HEK293 (cell line): ENCODE measurements at regions not wholly inside any gene's neighbourhood (a gene's known extent, or its start where the extent isn't known, plus 50 kb on each side); places are given as distances from the start of the nearest gene placed in this dataset.

Experiments used
- CTCF ChIA-PET: fragments of 350-600 bp; formaldehyde crosslinking; extraction: SDS; loops from one replicate; lab custom pipeline; 2021; ENCODE audit warnings: antibody characterized with exemption; lab: Yijun Ruan, JAX
- POLR2A ChIA-PET: fragments of 300-600 bp; formaldehyde crosslinking; extraction: SDS; loops from one replicate; lab custom pipeline; 2020; ENCODE audit warnings: antibody characterized with exemption, inconsistent platforms; lab: Yijun Ruan, JAX
- H3K27ac ChIP-seq: fragments of 200-500 bp; sonication (Bioruptor generic); 2 replicates; pipeline ENCODE4 v1.5.1; 2014; ENCODE audit warnings: low read depth, low read length, control low read depth, inconsistent platforms; ENCODE audit errors: extremely low read depth
- H3K36me3 ChIP-seq, 2 experiments: fragments of 200-500 bp in 1 of 2; sonication (Bioruptor generic) in 1 of 2; 1 replicate in 1 of 2; 2 replicates in 1 of 2; pipeline ENCODE4 v1.5.1; 2014 to 2017; ENCODE audit warnings: inconsistent platforms in 2 of 2, low read length in 2 of 2; ENCODE audit not compliant: control insufficient read depth in 2 of 2, insufficient read depth in 1 of 2
- H3K4me1 ChIP-seq: fragments of 200-500 bp; sonication (Bioruptor generic); 2 replicates; pipeline ENCODE4 v1.5.1; 2014; ENCODE audit warnings: mild to moderate bottlenecking, low read length, inconsistent platforms; ENCODE audit not compliant: control insufficient read depth, insufficient read depth
- H3K4me3 ChIP-seq: 2 replicates; pipeline ENCODE4 v1.5.1; 2011; ENCODE audit warnings: low read depth, mild to moderate bottlenecking, control low read depth, low read length, moderate library complexity
- H3K9me3 ChIP-seq: fragments of 200-500 bp; sonication (Bioruptor generic); 2 replicates; pipeline ENCODE4 v1.5.1; 2014; ENCODE audit warnings: low read depth, low read length, inconsistent platforms; ENCODE audit not compliant: control insufficient read depth, insufficient read depth
- FEZF1 ChIP-seq: fragments of 450-650 bp; formaldehyde crosslinking; IDR thresholded peaks from 2 replicates; pipeline ENCODE4 v1.5.1; 2016; ENCODE audit warnings: missing biosample characterization, missing genetic modification characterization
- GLI4 ChIP-seq: fragments of 450-650 bp; formaldehyde crosslinking; IDR thresholded peaks from 2 replicates; pipeline ENCODE4 v1.5.1; 2016; ENCODE audit warnings: missing biosample characterization, missing genetic modification characterization
- HOXD13 ChIP-seq: sonication (generic); formaldehyde crosslinking; IDR thresholded peaks from 2 replicates; pipeline ENCODE4 v1.8.0; 2022; ENCODE audit warnings: missing genetic modification reagents, borderline replicate concordance
- KLF1 ChIP-seq: fragments of 450-650 bp; formaldehyde crosslinking; IDR thresholded peaks from 2 replicates; pipeline ENCODE4 v1.5.1; 2016; ENCODE audit warnings: missing biosample characterization, missing genetic modification characterization
- MYNN ChIP-seq: fragments of 450-650 bp; formaldehyde crosslinking; IDR thresholded peaks from 2 replicates; pipeline ENCODE4 v1.5.1; 2016; ENCODE audit warnings: missing biosample characterization, missing genetic modification characterization, borderline replicate concordance
- SCRT1 ChIP-seq: fragments of 450-650 bp; formaldehyde crosslinking; IDR thresholded peaks from 2 replicates; pipeline ENCODE4 v1.5.1; 2016; ENCODE audit warnings: missing biosample characterization, missing genetic modification characterization, borderline replicate concordance
- SP2 ChIP-seq: fragments of 450-650 bp; formaldehyde crosslinking; IDR thresholded peaks from 2 replicates; pipeline ENCODE4 v1.5.1; 2016; ENCODE audit warnings: missing biosample characterization, missing genetic modification characterization
- SP7 ChIP-seq: fragments of 450-650 bp; formaldehyde crosslinking; IDR thresholded peaks from 2 replicates; pipeline ENCODE4 v1.5.1; 2016; ENCODE audit warnings: missing biosample characterization, missing genetic modification characterization
- ZBTB21 ChIP-seq: fragments of 450-650 bp; formaldehyde crosslinking; IDR thresholded peaks from 2 replicates; pipeline ENCODE4 v1.5.1; 2017; ENCODE audit warnings: missing biosample characterization, missing genetic modification characterization
- ZFP41 ChIP-seq: fragments of 450-650 bp; formaldehyde crosslinking; IDR thresholded peaks from 2 replicates; pipeline ENCODE4 v1.5.1; 2016; ENCODE audit warnings: missing biosample characterization, missing genetic modification characterization, borderline replicate concordance
- ZNF114 ChIP-seq: fragments of 450-650 bp; formaldehyde crosslinking; IDR thresholded peaks from 2 replicates; pipeline ENCODE4 v1.5.0; 2017; ENCODE audit warnings: missing biosample characterization, missing genetic modification characterization
- ZNF169 ChIP-seq: fragments of 450-650 bp; formaldehyde crosslinking; IDR thresholded peaks from 2 replicates; pipeline ENCODE4 v1.5.1; 2016; ENCODE audit warnings: missing biosample characterization, missing genetic modification characterization
- ZNF2 ChIP-seq: fragments of 450-650 bp; formaldehyde crosslinking; IDR thresholded peaks from 2 replicates; pipeline ENCODE4 v1.5.1; 2016; ENCODE audit warnings: missing biosample characterization, missing genetic modification characterization
- ZNF274 ChIP-seq, 2 experiments: fragments of 200-500 bp in 1 of 2; fragments of 450-650 bp in 1 of 2; sonication (Bioruptor generic) in 1 of 2; formaldehyde crosslinking in 1 of 2; IDR thresholded peaks; 2 replicates each; pipeline versions ENCODE4 v1.5.1 to v1.6.1; 2014 to 2016; ENCODE audit warnings: borderline replicate concordance in 1 of 2, inconsistent platforms in 1 of 2, low read length in 1 of 2, missing biosample characterization in 1 of 2, missing genetic modification characterization in 1 of 2
- ZNF324 ChIP-seq: fragments of 450-650 bp; formaldehyde crosslinking; IDR thresholded peaks from 2 replicates; pipeline ENCODE4 v1.5.1; 2016; ENCODE audit warnings: missing biosample characterization, missing genetic modification characterization
- ZNF350 ChIP-seq: fragments of 450-650 bp; formaldehyde crosslinking; IDR thresholded peaks from 2 replicates; pipeline ENCODE4 v1.5.0; 2017; ENCODE audit warnings: missing biosample characterization, mild to moderate bottlenecking, missing genetic modification characterization
- ZNF366 ChIP-seq: fragments of 450-650 bp; formaldehyde crosslinking; conservative IDR thresholded peaks from 2 replicates; pipeline ENCODE4 v1.5.1; 2016; ENCODE audit warnings: missing biosample characterization, missing genetic modification characterization
- ZNF423 ChIP-seq: fragments of 450-650 bp; formaldehyde crosslinking; IDR thresholded peaks from 2 replicates; pipeline ENCODE4 v1.5.1; 2016; ENCODE audit warnings: missing biosample characterization, missing genetic modification characterization
- ZNF433 ChIP-seq: fragments of 450-650 bp; formaldehyde crosslinking; IDR thresholded peaks from 2 replicates; pipeline ENCODE4 v1.5.1; 2016; ENCODE audit warnings: missing biosample characterization, missing genetic modification characterization, low read depth
- ZNF48 ChIP-seq: fragments of 450-650 bp; formaldehyde crosslinking; IDR thresholded peaks from 2 replicates; pipeline ENCODE4 v1.5.1; 2016; ENCODE audit warnings: missing biosample characterization, missing genetic modification characterization
- ZNF548 ChIP-seq: fragments of 450-650 bp; formaldehyde crosslinking; IDR thresholded peaks from 2 replicates; pipeline ENCODE4 v1.5.1; 2016; ENCODE audit warnings: missing biosample characterization, missing genetic modification characterization
- ZNF555 ChIP-seq: fragments of 450-650 bp; formaldehyde crosslinking; conservative IDR thresholded peaks from 2 replicates; pipeline ENCODE4 v1.5.1; 2017; ENCODE audit warnings: missing biosample characterization, mild to moderate bottlenecking, missing genetic modification characterization, inconsistent platforms
- ZNF624 ChIP-seq: fragments of 450-650 bp; formaldehyde crosslinking; IDR thresholded peaks from 2 replicates; pipeline ENCODE4 v1.5.1; 2017; ENCODE audit warnings: missing biosample characterization, missing genetic modification characterization
- ZNF654 ChIP-seq: fragments of 450-650 bp; formaldehyde crosslinking; IDR thresholded peaks from 2 replicates; pipeline ENCODE4 v1.5.1; 2016; ENCODE audit warnings: low read depth, missing biosample characterization, missing genetic modification characterization
- ZNF670 ChIP-seq: fragments of 450-650 bp; formaldehyde crosslinking; IDR thresholded peaks from 2 replicates; pipeline ENCODE4 v1.5.1; 2016; ENCODE audit warnings: missing biosample characterization, missing genetic modification characterization, low read depth
- ZNF791 ChIP-seq: fragments of 450-650 bp; formaldehyde crosslinking; IDR thresholded peaks from 2 replicates; pipeline ENCODE4 v1.5.1; 2016; ENCODE audit warnings: missing biosample characterization, missing genetic modification characterization
- ZNF792 ChIP-seq: fragments of 450-650 bp; formaldehyde crosslinking; IDR thresholded peaks from 2 replicates; pipeline ENCODE4 v1.5.1; 2016; ENCODE audit warnings: missing biosample characterization, missing genetic modification characterization
- TF ChIP-seq, protein P1 (sequence below): fragments of 450-650 bp; formaldehyde crosslinking; IDR thresholded peaks from 2 replicates; pipeline ENCODE4 v1.5.1; 2017; ENCODE audit warnings: missing biosample characterization, missing genetic modification characterization
- TF ChIP-seq, protein P2 (sequence below): sonication (generic); formaldehyde crosslinking; IDR thresholded peaks from 2 replicates; pipeline ENCODE4 v1.8.1; 2022; ENCODE audit warnings: mild to moderate bottlenecking, moderate library complexity, missing genetic modification reagents
- TF ChIP-seq, protein P3 (sequence below): fragments of 450-650 bp; formaldehyde crosslinking; IDR thresholded peaks from 2 replicates; pipeline ENCODE4 v1.5.1; 2016; ENCODE audit warnings: missing biosample characterization, missing genetic modification characterization

DNA sequence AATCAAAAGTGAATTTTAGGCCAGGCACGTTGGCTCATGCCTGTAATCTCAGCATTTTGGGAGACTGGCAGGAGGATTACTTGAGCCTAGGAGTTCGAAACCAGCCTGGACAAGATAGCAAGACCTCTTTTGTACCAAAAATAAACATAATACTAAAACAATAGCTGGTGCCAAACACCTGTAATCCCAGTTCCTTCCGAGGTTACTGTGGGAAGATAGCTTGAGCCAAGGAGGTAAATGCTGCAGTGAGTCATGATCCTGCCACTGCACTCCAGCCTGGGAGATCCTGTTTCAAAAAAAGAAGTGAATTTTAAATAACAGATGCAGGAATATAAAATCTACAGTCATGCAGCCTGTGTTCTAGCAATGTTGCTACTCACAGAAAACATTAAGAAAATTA lies 488.3 kb downstream of the PPARGC1A start:
- no peaks in the 10 kb centered on the region for H3K4me1 ChIP-seq
- H3K27ac ChIP-seq = no peak overlapping the region
- no peak overlapping the region for H3K4me3 ChIP-seq
- POLR2A ChIA-PET = no interaction called here
- TF ChIP-seq ZNF791 (tag by site-specific recombination) (no peak), ZNF433 (no peak), SP2 (no peak), ZNF114 (no peak), MYNN (tag by site-specific recombination) (no peak), ZNF324 (tag by site-specific recombination) (no peak), ZNF169 (no peak), ZNF274 (IDR thresholded peaks at IDR 0.05; ENCODE audit: low read length) (no peak), ZNF274 (tag by site-specific recombination; IDR thresholded peaks at IDR 0.05; ENCODE audit: borderline replicate concordance) (no peak), HOXD13 (no peak), ZNF555 (tag by site-specific recombination) (no peak), ZNF350 (tag by site-specific recombination) (no peak), SCRT1 (tag by site-specific recombination) (no peak), ZNF423 (tag by site-specific recombination) (no peak), FEZF1 (tag by site-specific recombination) (no peak), SP7 (tag by site-specific recombination) (no peak), GLI4 (tag by site-specific recombination) (no peak), ZNF670 (no peak), ZBTB21 (tag by site-specific recombination) (no peak), ZNF548 (tag by site-specific recombination) (no peak)
- TF ChIP-seq, protein P1, sequence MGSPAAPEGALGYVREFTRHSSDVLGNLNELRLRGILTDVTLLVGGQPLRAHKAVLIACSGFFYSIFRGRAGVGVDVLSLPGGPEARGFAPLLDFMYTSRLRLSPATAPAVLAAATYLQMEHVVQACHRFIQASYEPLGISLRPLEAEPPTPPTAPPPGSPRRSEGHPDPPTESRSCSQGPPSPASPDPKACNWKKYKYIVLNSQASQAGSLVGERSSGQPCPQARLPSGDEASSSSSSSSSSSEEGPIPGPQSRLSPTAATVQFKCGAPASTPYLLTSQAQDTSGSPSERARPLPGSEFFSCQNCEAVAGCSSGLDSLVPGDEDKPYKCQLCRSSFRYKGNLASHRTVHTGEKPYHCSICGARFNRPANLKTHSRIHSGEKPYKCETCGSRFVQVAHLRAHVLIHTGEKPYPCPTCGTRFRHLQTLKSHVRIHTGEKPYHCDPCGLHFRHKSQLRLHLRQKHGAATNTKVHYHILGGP (tag by site-specific recombination) = no peak
- no peaks in the 10 kb centered on the region for H3K36me3 ChIP-seq
- CTCF ChIA-PET = no interaction called here
- no peaks in the 10 kb centered on the region for H3K9me3 ChIP-seq

DNA sequence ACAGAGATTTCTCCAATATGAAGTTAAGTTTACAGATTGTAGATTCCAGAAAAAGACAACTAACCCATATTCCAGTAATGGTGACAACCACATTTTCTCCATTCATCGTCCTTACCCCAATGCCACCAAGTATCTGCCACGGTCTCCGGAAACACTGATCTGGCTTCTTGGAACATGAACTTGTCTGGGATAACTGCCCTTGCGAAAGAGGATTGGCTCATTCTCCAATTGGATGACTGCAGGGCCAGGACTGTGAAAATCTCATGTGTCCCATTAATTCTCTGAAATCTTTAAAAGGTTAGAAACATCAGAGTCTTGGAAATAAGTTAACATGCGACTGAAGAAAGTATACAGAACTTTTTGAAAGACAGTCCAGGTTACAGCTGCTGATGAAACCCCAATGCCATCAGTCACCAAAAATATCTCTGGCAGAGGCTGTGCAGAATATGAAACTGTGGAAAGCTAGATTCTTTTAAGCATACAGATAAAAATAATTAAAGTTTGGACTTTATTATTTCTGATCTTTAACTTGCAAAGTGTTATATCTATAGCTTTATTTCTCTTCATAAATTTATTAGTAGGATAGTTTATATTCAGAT lies 496.9 kb downstream of the PPARGC1A start:
- no peak overlapping the region for H3K27ac ChIP-seq
- H3K36me3 ChIP-seq = no peaks in the 10 kb centered on the region
- no peak overlapping the region for H3K4me3 ChIP-seq
- ChIA-PET CTCF (no interaction called here), POLR2A (no interaction called here)
- no peak for TF ChIP-seq ZNF324 (tag by site-specific recombination)
- H3K9me3 ChIP-seq = no peaks in the 10 kb centered on the region
- no peaks in the 10 kb centered on the region for H3K4me1 ChIP-seq

DNA sequence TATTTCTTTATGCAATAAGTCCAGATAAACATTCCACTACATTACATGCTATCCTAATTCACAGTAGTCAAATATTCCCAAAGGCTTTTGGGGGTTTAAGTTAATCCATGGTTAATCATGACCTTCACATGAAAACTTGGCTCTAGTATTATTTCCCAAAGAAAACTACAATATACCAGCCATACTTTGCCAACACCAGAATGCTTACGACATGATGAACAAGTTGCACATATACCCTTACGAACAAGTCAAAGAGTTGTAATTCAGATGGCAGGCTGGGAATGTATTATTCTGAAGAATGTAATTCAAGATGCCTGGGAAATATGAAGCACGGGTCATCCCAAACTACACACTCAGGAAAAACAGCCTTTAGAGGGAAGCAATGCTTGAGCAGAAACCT lies 499.6 kb downstream of the PPARGC1A start:
- H3K36me3 ChIP-seq = no peaks in the 10 kb centered on the region
- H3K9me3 ChIP-seq = no peaks in the 10 kb centered on the region
- H3K4me3 ChIP-seq = no peak overlapping the region
- CTCF ChIA-PET = no interaction called here
- H3K27ac ChIP-seq = no peak overlapping the region
- POLR2A ChIA-PET = no interaction called here
- no peaks in the 10 kb centered on the region for H3K4me1 ChIP-seq
- TF ChIP-seq ZNF624 (tag by site-specific recombination) (no peak), ZNF792 (tag by site-specific recombination) (no peak), ZFP41 (tag by site-specific recombination) (no peak), ZNF366 (no peak), ZNF2 (no peak), ZNF654 (tag by site-specific recombination) (no peak), ZNF48 (tag by site-specific recombination) (no peak), KLF1 (tag by site-specific recombination) (no peak)
- TF ChIP-seq, protein P2, sequence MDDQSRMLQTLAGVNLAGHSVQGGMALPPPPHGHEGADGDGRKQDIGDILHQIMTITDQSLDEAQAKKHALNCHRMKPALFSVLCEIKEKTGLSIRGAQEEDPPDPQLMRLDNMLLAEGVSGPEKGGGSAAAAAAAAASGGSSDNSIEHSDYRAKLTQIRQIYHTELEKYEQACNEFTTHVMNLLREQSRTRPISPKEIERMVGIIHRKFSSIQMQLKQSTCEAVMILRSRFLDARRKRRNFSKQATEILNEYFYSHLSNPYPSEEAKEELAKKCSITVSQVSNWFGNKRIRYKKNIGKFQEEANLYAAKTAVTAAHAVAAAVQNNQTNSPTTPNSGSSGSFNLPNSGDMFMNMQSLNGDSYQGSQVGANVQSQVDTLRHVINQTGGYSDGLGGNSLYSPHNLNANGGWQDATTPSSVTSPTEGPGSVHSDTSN = no peak
- TF ChIP-seq, protein P3, sequence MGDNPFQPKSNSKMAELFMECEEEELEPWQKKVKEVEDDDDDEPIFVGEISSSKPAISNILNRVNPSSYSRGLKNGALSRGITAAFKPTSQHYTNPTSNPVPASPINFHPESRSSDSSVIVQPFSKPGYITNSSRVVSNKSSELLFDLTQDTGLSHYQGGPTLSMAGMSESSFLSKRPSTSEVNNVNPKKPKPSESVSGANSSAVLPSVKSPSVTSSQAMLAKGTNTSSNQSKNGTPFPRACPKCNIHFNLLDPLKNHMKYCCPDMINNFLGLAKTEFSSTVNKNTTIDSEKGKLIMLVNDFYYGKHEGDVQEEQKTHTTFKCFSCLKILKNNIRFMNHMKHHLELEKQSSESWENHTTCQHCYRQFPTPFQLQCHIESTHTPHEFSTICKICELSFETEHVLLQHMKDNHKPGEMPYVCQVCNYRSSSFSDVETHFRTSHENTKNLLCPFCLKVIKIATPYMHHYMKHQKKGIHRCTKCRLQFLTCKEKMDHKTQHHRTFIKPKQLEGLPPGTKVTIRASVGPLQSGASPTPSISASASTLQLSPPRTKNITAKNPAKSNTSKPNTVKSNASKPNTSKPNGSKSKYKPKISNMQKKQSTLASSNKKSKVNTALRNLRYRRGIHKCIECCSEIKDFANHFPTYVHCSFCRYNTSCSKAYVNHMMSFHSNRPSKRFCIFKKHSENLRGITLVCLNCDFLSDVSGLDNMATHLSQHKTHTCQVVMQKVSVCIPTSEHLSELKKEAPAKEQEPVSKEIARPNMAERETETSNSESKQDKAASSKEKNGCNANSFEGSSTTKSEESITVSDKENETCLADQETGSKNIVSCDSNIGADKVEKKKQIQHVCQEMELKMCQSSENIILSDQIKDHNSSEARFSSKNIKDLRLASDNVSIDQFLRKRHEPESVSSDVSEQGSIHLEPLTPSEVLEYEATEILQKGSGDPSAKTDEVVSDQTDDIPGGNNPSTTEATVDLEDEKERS = no peak
